HCT116 (cell line): ENCODE measurements at regions not wholly inside any gene's neighbourhood (a gene's known extent, or its start where the extent isn't known, plus 50 kb on each side); places are given as distances from the start of the nearest gene placed in this dataset.

ENCODE experiments used
- POLR2A ChIP-seq: IDR thresholded peaks from 2 replicates; pipeline ENCODE4 v1.7.0; 2011; ENCODE audit warnings: borderline replicate concordance; ENCODE audit not compliant: insufficient read depth, insufficient read length; ENCODE audit errors: extremely low read depth
- TCF7L2 ChIP-seq: IDR thresholded peaks from 2 replicates; pipeline ENCODE4 v1.7.0; 2011; ENCODE audit warnings: borderline replicate concordance, inconsistent platforms; ENCODE audit not compliant: insufficient read depth, insufficient read length; ENCODE audit errors: extremely low read depth

DNA sequence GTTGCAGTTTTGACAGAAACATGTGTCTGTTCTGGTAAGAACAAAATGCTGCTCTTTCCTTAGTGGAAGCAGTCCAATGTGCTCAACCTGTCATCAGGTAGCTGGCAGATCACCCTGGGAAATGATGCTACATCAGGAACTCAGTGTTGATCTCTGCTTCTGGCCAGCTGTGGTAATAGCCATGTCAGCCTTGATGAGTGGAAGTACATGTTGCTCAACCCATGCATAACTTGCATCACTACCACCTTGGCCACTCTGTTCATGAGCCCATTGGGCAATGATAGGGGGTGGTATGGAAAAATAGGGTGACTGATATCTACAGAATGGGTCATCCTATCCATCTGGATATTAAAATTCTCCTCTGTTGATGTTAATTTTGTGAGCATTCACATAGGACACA lies 411.0 kb downstream of the C12orf50 start:
- TF ChIP-seq POLR2A (no peak), TCF7L2 (no peak)
